ENCODE measurements at regions not wholly inside any gene's neighbourhood (a gene's known extent, or its start where the extent isn't known, plus 50 kb on each side); places are given as distances from the start of the nearest gene placed in this dataset.
"Not testable (repeated sequence)": the region's sequence is repeated elsewhere in the genome, so short reads cannot be mapped to it uniquely, and the experiment has no call there.

- DNase-seq = no peak
These were observed 371.6 kb upstream of the CCNH start for GRCh38 chr5:87784311-87784710.

- DNase-seq = no peak
These were observed 370.2 kb upstream of the CCNH start for GRCh38 chr5:87782916-87783315.

GRCh38 chr5:87781976-87782375 lies 369.2 kb upstream of the CCNH start:
- no peak for DNase-seq

- peak; percentile 86 to 90 (median 86) for DNase-seq
These were observed 368.4 kb upstream of the CCNH start for GRCh38 chr5:87780831-87781760.

GRCh38 chr5:87778876-87779275 lies 366.1 kb upstream of the CCNH start:
- no peak for DNase-seq

- no peak for DNase-seq
These were observed 365.1 kb upstream of the CCNH start for GRCh38 chr5:87777877-87778276.

- no peak for DNase-seq
These were observed 364.1 kb upstream of the CCNH start for GRCh38 chr5:87776785-87777184.

- not testable (repeated sequence) for DNase-seq
These were observed 363.6 kb upstream of the CCNH start for GRCh38 chr5:87776302-87776701.

GRCh38 chr5:87775228-87775627 lies 362.5 kb upstream of the CCNH start:
- no peak for DNase-seq

- DNase-seq = no peak
These were observed 362.1 kb upstream of the CCNH start for GRCh38 chr5:87774804-87775203.

GRCh38 chr5:87770601-87771121 lies 357.9 kb upstream of the CCNH start:
- no peak for DNase-seq

GRCh38 chr5:87770016-87770570 lies 357.4 kb upstream of the CCNH start:
- no peak for DNase-seq

GRCh38 chr5:87769157-87769556 lies 356.4 kb upstream of the CCNH start:
- no peak for DNase-seq

- no peak for DNase-seq
These were observed 355.5 kb upstream of the CCNH start for GRCh38 chr5:87768190-87768589.

- no peak for DNase-seq
These were observed 352.3 kb upstream of the CCNH start for GRCh38 chr5:87765009-87765408.

- DNase-seq = no peak
These were observed 349.9 kb upstream of the CCNH start for GRCh38 chr5:87762631-87763030.

- no peak for DNase-seq
These were observed 344.2 kb upstream of the CCNH start for GRCh38 chr5:87756951-87757350.

GRCh38 chr5:87755360-87755759 lies 342.6 kb upstream of the CCNH start:
- no peak for DNase-seq

- no peak for DNase-seq
These were observed 341.5 kb upstream of the CCNH start for GRCh38 chr5:87754009-87754757.

- DNase-seq = no peak
These were observed 339.6 kb upstream of the CCNH start for GRCh38 chr5:87752362-87752761.

- no peak for DNase-seq
These were observed 339.1 kb upstream of the CCNH start for GRCh38 chr5:87751824-87752223.

- DNase-seq = no peak
These were observed 334.2 kb upstream of the CCNH start for GRCh38 chr5:87746891-87747377.

GRCh38 chr5:87746341-87746740 lies 333.6 kb upstream of the CCNH start:
- DNase-seq = no peak

Measured in suppressor macrophage treated with lipopolysaccharide for 1 hour (primary cell).